Transverse colon (tissue), 4 donors: ENCODE measurements at regions not wholly inside any gene's neighbourhood (a gene's known extent, or its start where the extent isn't known, plus 50 kb on each side); places are given as distances from the start of the nearest gene placed in this dataset.
"Not testable (repeated sequence)": the region's sequence is repeated elsewhere in the genome, so short reads cannot be mapped to it uniquely, and the experiment has no call there.

ENCODE experiments used
- DNase-seq: peaks from one replicate; pipeline ENCODE4 v3.0.0-alpha.2; 2019
- H3K27ac ChIP-seq, 4 donors: fragments of 200-600 bp; sonication (generic); 2 replicates each; pipeline ENCODE4 v1.5.1; 2016 to 2018; ENCODE audit warnings: inconsistent platforms in 4 of 4
- H3K27me3 ChIP-seq: fragments of 200-600 bp; sonication (generic); 2 replicates; pipeline ENCODE4 v1.5.1; 2017; ENCODE audit warnings: inconsistent platforms
- H3K36me3 ChIP-seq, 4 donors: fragments of 200-600 bp; sonication (generic); 2 replicates each; pipeline ENCODE4 v1.5.1; 2017 to 2019; ENCODE audit warnings: inconsistent platforms in 4 of 4
- H3K4me1 ChIP-seq, 4 donors: fragments of 200-600 bp; sonication (generic); 2 replicates each; pipeline ENCODE4 v1.5.1; 2017 to 2020; ENCODE audit warnings: inconsistent platforms in 4 of 4
- H3K4me3 ChIP-seq, 4 donors: fragments of 200-600 bp; sonication (generic); 1 replicate in 1 of 4; 2 replicates in 3 of 4; pipeline versions ENCODE4 v1.5.1 to v1.6.1; 2017 to 2019; ENCODE audit warnings: inconsistent platforms in 4 of 4
- H3K9me3 ChIP-seq, 2 donors: fragments of 200-600 bp; sonication (generic); 2 replicates each; pipeline ENCODE4 v1.5.1; 2017 to 2019; ENCODE audit warnings: inconsistent platforms in 2 of 2
- EP300 ChIP-seq: sonication (generic); formaldehyde crosslinking; IDR thresholded peaks from one replicate; pipeline ENCODE4 v1.6.1; 2017; ENCODE audit warnings: antibody characterized with exemption, low read depth
- POLR2A ChIP-seq: fragments of 450-650 bp; IDR thresholded peaks from one replicate; pipeline ENCODE4 v1.6.1; 2016; ENCODE audit warnings: antibody characterized with exemption, mild to moderate bottlenecking, moderate library complexity
- POLR2AphosphoS5 ChIP-seq, 3 donors: sonication (generic); formaldehyde crosslinking; IDR thresholded peaks; one replicate each; pipeline ENCODE4 v1.6.1; 2016; ENCODE audit warnings: antibody characterized with exemption in 3 of 3
- WGBS, 2 donors: methylation state at CpG; one replicate each; pipeline ENCODE4 v1.1.5; 2018; ENCODE audit warnings: low coverage in 1 of 2; 5-methylcytosine and 5-hydroxymethylcytosine counted together
- in situ Hi-C, 4 donors: fragments of 200-750 bp; cut with MboI; loops; one replicate each; pipeline versions ENCODE4 v1.15.0 to v1.15.1; 2017; ENCODE audit warnings: low sequenced_read_pairs in 3 of 4, low pct_ligation_motif_present in 1 of 4, low pct_unique_long_range_greater_than_20kb in 1 of 4
- intact Hi-C: fragments of 100-400 bp; cut with DNase I; formaldehyde crosslinking; loops from one replicate; pipeline ENCODE4 v1.15.1; 2023; ENCODE audit warnings: low total_unique reads
- TF ChIP-seq, protein P1 (sequence below), 5 experiments: fragments of 200-600 bp in 3 of 5; fragments of 450-650 bp in 2 of 5; sonication (generic) in 3 of 5; IDR thresholded peaks; 1 replicate in 2 of 5; 2 replicates in 3 of 5; pipeline ENCODE4 v1.5.1; 2016 to 2017; ENCODE audit warnings: antibody characterized with exemption in 5 of 5, inconsistent platforms in 3 of 5, mild to moderate bottlenecking in 2 of 5, moderate library complexity in 1 of 5

DNA sequence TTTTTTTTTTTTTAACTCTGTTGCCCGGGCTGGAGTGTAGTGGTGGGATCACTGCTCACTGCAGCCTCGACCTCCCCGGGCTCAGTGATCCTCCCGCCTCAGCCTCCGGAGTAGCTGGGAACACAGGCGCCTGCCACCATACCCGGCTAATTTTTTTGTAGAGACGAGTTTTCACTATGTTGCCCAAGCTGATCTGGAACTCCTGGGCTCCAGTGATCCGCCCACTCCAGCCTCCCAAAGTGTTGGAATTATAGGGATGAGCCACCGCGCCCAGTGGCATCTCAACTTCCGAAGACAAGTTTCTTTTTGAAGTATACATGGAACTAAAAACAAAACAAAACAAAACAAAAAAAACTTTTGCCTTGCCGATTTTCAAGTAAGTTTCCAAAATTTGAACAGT is 66.6 kb upstream of the ZNF184 start:
- Histone ChIP-seq H3K4me3 (no peak overlapping the region), H3K27ac (no peak overlapping the region), H3K36me3 (no peaks in the 10 kb centered on the region), H3K9me3 (no peaks in the 10 kb centered on the region), H3K4me1 (peaks cover 0 to 2% (median under 1%) of the 10 kb centered on the region in 4 donors), H3K27me3 (peaks cover 92% of the 10 kb centered on the region)
- in situ Hi-C loops (no loop called here), intact Hi-C loops (no loop called here)
- 74% methylated on average over 8 to 13 of the region's 13 CpGs for WGBS, 2 donors
- no peak for DNase-seq
- TF ChIP-seq, protein P1, sequence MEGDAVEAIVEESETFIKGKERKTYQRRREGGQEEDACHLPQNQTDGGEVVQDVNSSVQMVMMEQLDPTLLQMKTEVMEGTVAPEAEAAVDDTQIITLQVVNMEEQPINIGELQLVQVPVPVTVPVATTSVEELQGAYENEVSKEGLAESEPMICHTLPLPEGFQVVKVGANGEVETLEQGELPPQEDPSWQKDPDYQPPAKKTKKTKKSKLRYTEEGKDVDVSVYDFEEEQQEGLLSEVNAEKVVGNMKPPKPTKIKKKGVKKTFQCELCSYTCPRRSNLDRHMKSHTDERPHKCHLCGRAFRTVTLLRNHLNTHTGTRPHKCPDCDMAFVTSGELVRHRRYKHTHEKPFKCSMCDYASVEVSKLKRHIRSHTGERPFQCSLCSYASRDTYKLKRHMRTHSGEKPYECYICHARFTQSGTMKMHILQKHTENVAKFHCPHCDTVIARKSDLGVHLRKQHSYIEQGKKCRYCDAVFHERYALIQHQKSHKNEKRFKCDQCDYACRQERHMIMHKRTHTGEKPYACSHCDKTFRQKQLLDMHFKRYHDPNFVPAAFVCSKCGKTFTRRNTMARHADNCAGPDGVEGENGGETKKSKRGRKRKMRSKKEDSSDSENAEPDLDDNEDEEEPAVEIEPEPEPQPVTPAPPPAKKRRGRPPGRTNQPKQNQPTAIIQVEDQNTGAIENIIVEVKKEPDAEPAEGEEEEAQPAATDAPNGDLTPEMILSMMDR (IDR thresholded peaks at IDR 0.05): no peak
- TF ChIP-seq POLR2A: no peak
- TF ChIP-seq EP300: no peak
- TF ChIP-seq POLR2AphosphoS5 (IDR thresholded peaks at IDR 0.05): no peak

DNA sequence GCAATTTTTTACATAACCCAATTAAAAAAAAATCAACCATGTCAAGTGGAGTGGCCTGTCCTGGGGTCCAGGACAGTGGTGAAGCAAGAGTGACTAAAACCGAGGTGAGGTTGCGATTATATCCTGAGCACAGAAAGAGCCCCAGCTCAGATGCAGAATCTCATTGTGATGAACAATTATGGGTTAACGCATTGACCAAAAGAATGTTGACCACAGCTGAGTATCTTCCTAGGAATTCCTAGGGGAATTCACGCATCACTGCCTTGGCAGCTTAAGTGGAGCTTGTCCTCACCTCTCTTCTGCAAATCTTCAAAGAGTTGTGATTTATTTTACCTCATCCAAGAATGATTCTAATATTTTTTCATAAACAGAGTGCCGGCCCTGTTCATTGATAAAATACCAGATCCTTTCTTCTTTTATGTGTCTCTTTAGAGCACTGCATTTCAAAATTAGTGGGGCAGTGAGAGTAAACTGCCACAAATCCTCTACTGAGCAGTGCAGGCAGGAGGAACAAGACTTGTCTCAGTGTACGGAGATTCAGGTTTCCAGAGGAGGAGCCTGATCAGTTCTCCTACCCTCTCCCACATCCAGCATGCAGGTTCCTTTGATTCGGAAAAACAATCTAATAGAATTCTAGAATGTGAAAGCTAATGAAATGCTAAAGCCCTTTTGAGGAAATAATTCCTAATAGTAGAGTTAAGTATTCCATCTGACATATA is 60.1 kb upstream of the ZNF184 start:
- DNase-seq: no peak
- WGBS, 2 donors: 63 to 71% methylated on average over 6 to 7 of the region's 7 CpGs
- Histone ChIP-seq H3K27me3 (peaks cover 80% of the 10 kb centered on the region), H3K4me3 (no peak overlapping the region), H3K4me1 (no peaks in the 10 kb centered on the region), H3K9me3 (no peaks in the 10 kb centered on the region), H3K27ac (no peak overlapping the region), H3K36me3 (no peaks in the 10 kb centered on the region)
- TF ChIP-seq POLR2AphosphoS5 (IDR thresholded peaks at IDR 0.05) (no peak), POLR2A (no peak), EP300 (no peak)
- TF ChIP-seq, protein P1 (IDR thresholded peaks at IDR 0.05): no peak
- in situ Hi-C loops (no loop called here), intact Hi-C loops (no loop called here)

DNA sequence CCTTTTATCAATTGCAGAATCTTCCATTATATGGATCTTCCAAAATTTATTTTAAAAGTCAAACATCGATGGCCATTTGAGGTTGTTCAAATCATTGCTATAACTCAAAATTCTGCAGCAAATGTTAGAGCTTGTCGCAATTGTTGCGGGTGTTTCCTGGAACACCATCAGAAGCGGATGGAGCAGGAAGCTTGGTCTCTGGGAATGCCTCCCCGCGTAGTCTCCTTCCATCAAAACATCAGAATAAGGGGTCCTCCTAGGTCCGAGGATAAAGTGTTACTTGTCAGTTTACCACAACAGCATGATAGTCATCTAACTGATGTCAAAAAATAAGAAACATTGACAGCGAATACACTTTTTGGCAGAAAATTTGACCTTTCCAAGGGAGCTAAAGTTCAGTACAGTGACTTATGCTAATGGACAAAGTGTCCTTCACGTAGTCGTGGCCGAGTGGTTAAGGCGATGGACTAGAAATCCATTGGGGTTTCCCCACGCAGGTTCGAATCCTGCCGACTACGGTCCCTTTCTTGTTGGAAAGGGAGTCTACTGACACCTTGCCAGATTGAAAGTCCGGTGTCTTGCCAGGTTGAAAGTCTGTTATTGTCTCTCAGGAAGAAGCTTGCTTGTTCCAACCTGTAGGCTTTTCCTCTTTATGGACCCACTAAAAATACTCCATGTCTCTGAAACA is 59.0 kb upstream of the ZNF184 start:
- no peak for DNase-seq
- intact Hi-C loops: no loop called here
- H3K27me3 ChIP-seq: peaks cover 71% of the 10 kb centered on the region
- no peaks in the 10 kb centered on the region for H3K9me3 ChIP-seq
- H3K27ac ChIP-seq: no peak overlapping the region
- in situ Hi-C loops: no loop called here
- TF ChIP-seq POLR2AphosphoS5 (IDR thresholded peaks at IDR 0.05) (no peak), EP300 (no peak), POLR2A (no peak)
- TF ChIP-seq, protein P1 (IDR thresholded peaks at IDR 0.05): no peak
- 91% methylated on average over 15 to 17 of the region's 17 CpGs for WGBS, 2 donors
- no peak overlapping the region for H3K4me3 ChIP-seq
- H3K4me1 ChIP-seq: no peaks in the 10 kb centered on the region
- no peaks in the 10 kb centered on the region for H3K36me3 ChIP-seq

DNA sequence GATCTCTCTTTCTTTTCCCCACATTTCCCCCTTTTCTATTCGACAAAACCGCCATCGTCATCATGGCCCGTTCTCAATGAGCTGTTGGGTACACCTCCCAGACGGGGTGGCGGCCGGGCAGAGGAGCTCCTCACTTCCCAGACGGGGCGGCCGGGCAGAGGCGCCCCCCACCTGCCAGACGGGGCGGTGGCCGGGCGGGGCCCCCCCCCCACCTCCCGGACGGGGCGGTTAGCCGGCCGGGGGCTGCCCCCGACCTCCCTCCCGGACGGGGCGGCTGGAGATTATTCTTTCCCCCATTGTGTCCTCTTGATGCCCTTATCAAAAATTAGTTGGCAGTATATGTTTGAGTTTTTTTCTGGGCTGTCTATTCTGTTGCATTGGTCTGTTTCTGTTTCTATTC is 56.9 kb upstream of the ZNF184 start:
- DNase-seq, in situ Hi-C loops, H3K27ac ChIP-seq, H3K36me3 ChIP-seq, intact Hi-C loops, H3K9me3 ChIP-seq, H3K4me1 ChIP-seq, H3K4me3 ChIP-seq: not testable (repeated sequence)
- peaks cover 55% of the 10 kb centered on the region for H3K27me3 ChIP-seq
- 90 to 95% methylated on average over 11 to 16 of the region's 24 CpGs for WGBS, 2 donors
